Skin of body (tissue), 1 donor: ENCODE measurements at regions not wholly inside any gene's neighbourhood (a gene's known extent, or its start where the extent isn't known, plus 50 kb on each side); places are given as distances from the start of the nearest gene placed in this dataset.
"Not testable (repeated sequence)": the region's sequence is repeated elsewhere in the genome, so short reads cannot be mapped to it uniquely, and the experiment has no call there.

ENCODE experiments used
- DNase-seq: peaks from one replicate; lab custom pipeline; 2025; lab: John Stamatoyannopoulos, UW

GRCh38 chr6:3672339-3672738 lies 79.2 kb downstream of the PXDC1 start:
- DNase-seq: not testable (repeated sequence)

- no peak for DNase-seq
These were observed 80.1 kb downstream of the PXDC1 start for GRCh38 chr6:3671382-3671781.

GRCh38 chr6:3670356-3670755 lies 81.2 kb downstream of the PXDC1 start:
- DNase-seq: no peak

- no peak for DNase-seq
These were observed 81.6 kb downstream of the PXDC1 start for GRCh38 chr6:3669916-3670315.

- DNase-seq: no peak
These were observed 85.9 kb downstream of the PXDC1 start for GRCh38 chr6:3665608-3666007.

GRCh38 chr6:3664625-3665041 lies 86.9 kb downstream of the PXDC1 start:
- no peak for DNase-seq

- no peak for DNase-seq
These were observed 87.7 kb downstream of the PXDC1 start for GRCh38 chr6:3663811-3664210.

GRCh38 chr6:3663081-3663480 lies 88.4 kb downstream of the PXDC1 start:
- DNase-seq: no peak

- no peak for DNase-seq
These were observed 90.1 kb downstream of the PXDC1 start for GRCh38 chr6:3661390-3661789.

GRCh38 chr6:3660473-3660872 lies 91.0 kb downstream of the PXDC1 start:
- no peak for DNase-seq

- no peak for DNase-seq
These were observed 91.8 kb downstream of the PXDC1 start for GRCh38 chr6:3659748-3660147.

GRCh38 chr6:3656076-3656475 lies 95.4 kb downstream of the PXDC1 start:
- no peak for DNase-seq

GRCh38 chr6:3654898-3655297 lies 96.6 kb downstream of the PXDC1 start:
- no peak for DNase-seq

- no peak for DNase-seq
These were observed 97.1 kb downstream of the PXDC1 start for GRCh38 chr6:3654436-3654835.

GRCh38 chr6:3653528-3654070 lies 97.9 kb downstream of the PXDC1 start:
- no peak for DNase-seq

- no peak for DNase-seq
These were observed 99.7 kb downstream of the PXDC1 start for GRCh38 chr6:3651698-3652229.

GRCh38 chr6:3650959-3651697 lies 100.4 kb downstream of the PXDC1 start:
- no peak for DNase-seq

GRCh38 chr6:3650076-3650958 lies 101.2 kb downstream of the PXDC1 start:
- DNase-seq: no peak

- DNase-seq: no peak
These were observed 102.8 kb downstream of the PXDC1 start for GRCh38 chr6:3648724-3649123.

- no peak for DNase-seq
These were observed 104.7 kb downstream of the PXDC1 start for GRCh38 chr6:3646616-3647362.

GRCh38 chr6:3644739-3645012 lies 106.8 kb downstream of the PXDC1 start:
- no peak for DNase-seq
